MG63 (cell line): ENCODE measurements at regions not wholly inside any gene's neighbourhood (a gene's known extent, or its start where the extent isn't known, plus 50 kb on each side); places are given as distances from the start of the nearest gene placed in this dataset.
"Not testable (repeated sequence)": the region's sequence is repeated elsewhere in the genome, so short reads cannot be mapped to it uniquely, and the experiment has no call there.

Source experiments
- DNase-seq: peaks from one replicate; pipeline ENCODE4 v3.0.0-alpha.2; 2020
- H3K27me3 ChIP-seq: fragments of 250-450 bp; sonication (Bioruptor Pico); 2 replicates; pipeline ENCODE4 v1.5.1; 2020; ENCODE audit warnings: mild to moderate bottlenecking, moderate library complexity
- H3K36me3 ChIP-seq: fragments of 250-450 bp; sonication (Bioruptor Pico); 2 replicates; pipeline ENCODE4 v1.5.1; 2020; ENCODE audit warnings: mild to moderate bottlenecking, moderate library complexity
- H3K4me3 ChIP-seq: fragments of 250-450 bp; sonication (Bioruptor Pico); 2 replicates; pipeline ENCODE4 v1.5.1; 2020; ENCODE audit warnings: mild to moderate bottlenecking, moderate library complexity
- H3K9me3 ChIP-seq: fragments of 250-450 bp; sonication (Bioruptor Pico); 2 replicates; pipeline ENCODE4 v1.5.1; 2020; ENCODE audit warnings: mild to moderate bottlenecking, moderate library complexity

DNA sequence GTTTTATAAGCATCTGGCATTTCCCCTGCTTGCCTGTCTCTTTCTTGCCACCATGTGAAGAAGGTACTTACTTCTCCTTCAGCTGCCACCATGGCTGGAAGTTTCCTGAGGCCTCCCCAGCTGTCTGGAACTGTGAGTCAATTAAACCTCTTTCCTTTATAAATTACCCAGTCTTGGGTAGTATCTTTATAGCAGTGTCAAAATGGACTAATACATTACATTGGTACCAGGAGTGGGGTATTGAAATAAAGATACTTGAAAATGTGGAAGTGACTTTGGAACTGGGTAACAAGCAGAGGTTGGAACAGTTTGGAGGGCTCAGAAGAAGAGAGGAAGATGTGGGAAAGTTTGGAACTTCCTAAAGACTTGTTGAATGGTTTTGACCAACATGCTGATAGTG lies 223.9 kb upstream of the F9 start:
- H3K27me3 ChIP-seq, DNase-seq, H3K36me3 ChIP-seq, H3K4me3 ChIP-seq, H3K9me3 ChIP-seq: not testable (repeated sequence)

DNA sequence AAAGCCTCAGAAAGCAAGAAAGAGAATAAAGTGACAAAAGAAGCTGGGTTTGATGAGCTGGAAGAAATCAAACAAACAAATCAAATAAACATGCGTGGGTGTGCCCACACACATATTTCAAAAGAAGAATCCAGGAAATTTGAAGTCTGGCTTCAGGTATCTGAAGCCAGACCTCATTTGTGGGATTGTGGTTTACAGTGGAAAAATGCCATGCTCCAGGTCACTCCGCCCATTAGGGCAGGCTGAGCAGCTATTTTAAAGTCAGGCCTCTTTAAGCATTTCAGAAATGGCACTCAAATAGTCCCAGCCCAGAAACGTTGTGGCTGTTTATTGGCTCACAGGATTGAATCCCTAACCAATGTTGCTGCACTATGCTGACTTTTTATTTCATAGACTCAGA lies 226.1 kb upstream of the F9 start:
- no peak overlapping the region for H3K4me3 ChIP-seq
- no peak for DNase-seq
- H3K27me3 ChIP-seq = no peaks in the 10 kb centered on the region
- H3K9me3 ChIP-seq = no peaks in the 10 kb centered on the region
- H3K36me3 ChIP-seq = no peaks in the 10 kb centered on the region

DNA sequence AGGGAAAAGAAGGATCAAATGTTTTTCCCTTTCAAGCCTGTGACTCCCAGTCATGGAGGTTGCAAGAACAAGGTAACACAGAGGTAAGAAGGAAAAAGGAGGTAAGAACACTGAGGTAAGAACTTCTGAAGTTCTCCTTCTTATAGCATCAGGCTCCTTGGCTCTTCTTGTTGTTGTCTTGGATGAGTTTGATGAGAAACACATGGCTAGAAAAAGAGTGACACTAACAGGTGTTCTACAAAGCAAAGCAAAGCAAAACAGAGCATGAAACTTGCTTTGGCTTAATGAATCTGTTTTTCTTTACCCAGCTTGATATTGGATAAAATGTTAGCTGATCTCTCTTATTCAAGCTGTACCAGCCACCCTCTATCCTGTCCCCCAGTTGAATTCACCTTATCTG lies 231.2 kb upstream of the F9 start:
- no peak for DNase-seq
- Histone ChIP-seq H3K4me3 (no peak overlapping the region), H3K36me3 (no peaks in the 10 kb centered on the region), H3K27me3 (no peaks in the 10 kb centered on the region), H3K9me3 (no peaks in the 10 kb centered on the region)

DNA sequence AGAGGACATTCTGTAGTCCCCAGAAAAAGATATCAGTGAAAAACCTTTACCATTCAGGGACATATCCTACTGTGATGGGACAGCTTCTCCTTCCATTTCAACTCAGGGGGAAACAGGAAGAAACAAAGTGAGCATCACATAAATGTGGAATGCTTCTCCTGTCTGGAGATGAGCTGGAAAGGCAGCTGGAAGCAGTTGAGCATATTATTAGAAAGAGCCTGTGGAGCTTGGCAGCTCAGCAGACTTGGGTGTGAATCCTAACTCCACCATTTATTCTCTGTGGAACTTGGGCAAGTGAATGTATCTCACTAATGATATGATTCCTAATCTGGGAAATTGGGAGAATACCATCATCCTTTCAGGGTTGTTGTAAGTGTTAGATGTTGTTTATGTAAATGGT lies 232.1 kb upstream of the F9 start:
- Histone ChIP-seq H3K9me3 (no peaks in the 10 kb centered on the region), H3K27me3 (no peaks in the 10 kb centered on the region), H3K4me3 (no peak overlapping the region), H3K36me3 (no peaks in the 10 kb centered on the region)
- no peak for DNase-seq

DNA sequence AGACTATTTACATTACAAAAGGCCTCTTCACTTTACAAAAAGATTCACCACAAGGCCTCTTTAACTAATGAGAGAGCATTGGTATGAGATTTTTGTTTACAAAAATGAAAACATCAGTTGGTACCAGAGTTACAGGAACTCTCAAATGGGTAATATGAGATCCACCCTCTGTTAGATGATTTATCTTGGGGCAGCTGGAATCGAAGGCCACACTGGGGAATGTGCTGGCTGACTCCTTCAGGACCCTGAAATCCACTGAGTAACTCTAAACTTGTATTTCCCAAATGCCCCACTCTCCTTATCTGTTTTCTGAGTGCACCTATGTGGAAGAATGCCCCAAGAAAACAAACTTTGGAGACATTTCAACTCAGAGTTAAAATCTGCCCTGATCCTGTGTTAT lies 232.9 kb upstream of the F9 start:
- H3K27me3 ChIP-seq = no peaks in the 10 kb centered on the region
- no peak for DNase-seq
- no peaks in the 10 kb centered on the region for H3K9me3 ChIP-seq
- H3K36me3 ChIP-seq = no peaks in the 10 kb centered on the region
- no peak overlapping the region for H3K4me3 ChIP-seq

DNA sequence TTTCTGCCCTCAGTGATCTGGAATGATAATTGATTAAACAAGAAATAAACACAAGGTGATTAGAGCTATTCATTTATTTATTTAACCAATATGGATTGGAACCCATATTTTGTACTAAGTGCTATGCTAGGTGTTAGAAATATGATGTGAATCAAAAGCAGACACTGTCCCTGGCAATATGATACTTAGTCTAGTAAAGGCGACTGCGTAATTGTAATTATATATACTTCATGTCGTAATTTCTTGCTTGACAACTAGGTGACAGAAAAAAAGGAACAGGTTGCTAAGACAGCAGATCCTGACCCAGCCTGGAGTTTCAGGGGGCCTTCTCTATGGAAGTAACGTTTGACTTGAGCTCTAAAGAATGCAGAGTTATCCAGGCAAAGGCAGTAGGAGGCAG lies 236.5 kb upstream of the F9 start:
- no peaks in the 10 kb centered on the region for H3K27me3 ChIP-seq
- no peaks in the 10 kb centered on the region for H3K9me3 ChIP-seq
- no peak overlapping the region for H3K4me3 ChIP-seq
- no peak for DNase-seq
- no peaks in the 10 kb centered on the region for H3K36me3 ChIP-seq

DNA sequence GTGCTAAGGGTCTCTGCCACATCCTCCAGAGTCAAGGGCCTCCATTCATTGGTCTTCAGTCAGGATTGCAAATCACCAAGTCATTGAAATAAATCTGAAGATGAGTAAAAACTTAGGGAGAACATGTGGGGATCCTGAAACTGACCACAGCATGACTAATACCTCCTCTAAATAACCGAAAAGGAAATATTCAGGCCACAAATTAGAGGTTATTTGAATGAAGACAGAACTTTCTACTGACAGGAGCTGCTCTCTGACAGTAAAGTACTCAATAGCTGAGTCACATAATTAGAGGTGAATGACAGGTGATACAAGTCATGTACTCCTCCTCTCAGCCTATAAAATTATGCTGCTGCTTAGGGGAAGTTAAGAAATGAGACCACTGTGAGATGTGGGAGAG lies 240.2 kb upstream of the F9 start:
- Histone ChIP-seq H3K36me3 (no peaks in the 10 kb centered on the region), H3K4me3 (no peak overlapping the region), H3K9me3 (no peaks in the 10 kb centered on the region), H3K27me3 (no peaks in the 10 kb centered on the region)
- DNase-seq = no peak

DNA sequence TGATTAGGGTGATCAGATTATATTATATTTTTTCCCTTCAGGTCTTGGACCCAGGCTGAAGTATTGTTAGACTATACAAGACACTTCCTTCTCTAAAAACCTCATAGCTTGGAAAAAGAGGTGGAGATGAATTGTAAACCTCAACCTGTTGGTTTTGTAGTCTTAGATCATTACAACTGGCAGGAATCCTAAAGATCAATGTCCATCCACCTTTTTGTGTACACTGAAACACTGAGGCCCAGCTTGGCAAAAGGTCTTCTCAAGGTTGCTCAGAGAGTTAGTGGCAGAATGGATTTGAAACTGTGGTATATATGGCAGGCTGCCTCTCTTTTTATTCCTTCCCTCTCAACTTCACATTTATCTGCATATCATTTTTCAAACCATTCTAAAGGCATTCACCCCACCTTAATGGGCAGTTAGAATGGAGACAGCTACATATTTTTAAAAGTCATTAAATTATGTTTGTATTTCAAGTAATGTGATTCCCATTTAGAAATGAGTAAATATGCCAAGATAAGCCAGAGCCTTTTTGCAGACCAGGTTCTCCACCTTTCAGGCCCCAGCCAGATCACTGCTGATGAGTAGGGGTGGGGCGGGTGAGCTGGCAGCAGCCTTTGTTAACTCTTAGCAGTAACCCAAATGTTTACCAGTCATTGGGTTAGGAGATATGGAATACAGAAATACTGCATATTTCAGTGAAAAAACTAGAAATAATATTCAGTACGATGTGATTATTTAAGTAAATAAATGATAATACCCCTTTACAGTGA lies 243.2 kb upstream of the F9 start:
- Histone ChIP-seq H3K27me3 (no peaks in the 10 kb centered on the region), H3K9me3 (no peaks in the 10 kb centered on the region), H3K36me3 (no peaks in the 10 kb centered on the region), H3K4me3 (no peak overlapping the region)
- no peak for DNase-seq

DNA sequence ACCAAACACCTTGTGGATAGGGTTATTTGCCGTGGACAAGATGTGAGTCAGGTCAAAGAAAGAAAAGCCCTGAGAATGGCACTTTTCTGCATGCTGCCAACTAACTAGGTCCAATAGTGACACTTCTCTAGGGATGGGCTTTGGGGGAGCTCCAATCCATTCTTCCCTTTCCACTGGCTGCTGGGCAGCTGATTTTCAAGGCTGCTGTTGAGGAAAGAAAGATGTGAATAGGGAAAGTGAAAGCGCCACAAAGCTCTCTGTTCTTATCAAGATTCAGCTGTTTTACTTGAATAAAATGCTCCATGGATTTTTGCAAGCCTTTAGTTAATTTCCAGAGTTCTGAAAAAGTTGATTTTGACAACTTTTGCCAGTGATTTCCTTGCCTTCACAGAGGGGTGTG lies 244.2 kb upstream of the F9 start:
- H3K27me3 ChIP-seq = no peaks in the 10 kb centered on the region
- H3K9me3 ChIP-seq = no peaks in the 10 kb centered on the region
- H3K4me3 ChIP-seq = no peak overlapping the region
- H3K36me3 ChIP-seq = no peaks in the 10 kb centered on the region
- DNase-seq = no peak

DNA sequence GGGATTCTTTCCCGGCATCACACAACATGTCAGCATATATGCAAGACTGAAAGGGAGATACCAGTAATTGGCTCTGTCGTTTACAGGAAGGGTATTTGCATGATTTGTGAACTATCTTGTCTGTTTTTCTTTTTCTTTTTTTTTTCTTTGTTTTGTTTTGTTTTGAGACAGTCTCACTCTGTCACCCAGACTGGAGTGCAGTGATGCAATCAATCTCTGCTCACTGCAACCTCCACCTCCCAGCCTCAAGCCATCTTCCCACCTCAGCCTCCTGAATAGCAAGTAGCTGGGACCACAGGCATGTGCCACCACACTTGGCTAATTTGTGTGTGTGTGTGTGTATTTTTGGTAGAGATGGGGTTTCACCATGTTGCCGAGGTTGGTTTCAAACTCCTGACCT lies 262.7 kb upstream of the F9 start:
- DNase-seq = no peak
- no peaks in the 10 kb centered on the region for H3K36me3 ChIP-seq
- no peaks in the 10 kb centered on the region for H3K9me3 ChIP-seq
- no peaks in the 10 kb centered on the region for H3K27me3 ChIP-seq
- H3K4me3 ChIP-seq = no peak overlapping the region

DNA sequence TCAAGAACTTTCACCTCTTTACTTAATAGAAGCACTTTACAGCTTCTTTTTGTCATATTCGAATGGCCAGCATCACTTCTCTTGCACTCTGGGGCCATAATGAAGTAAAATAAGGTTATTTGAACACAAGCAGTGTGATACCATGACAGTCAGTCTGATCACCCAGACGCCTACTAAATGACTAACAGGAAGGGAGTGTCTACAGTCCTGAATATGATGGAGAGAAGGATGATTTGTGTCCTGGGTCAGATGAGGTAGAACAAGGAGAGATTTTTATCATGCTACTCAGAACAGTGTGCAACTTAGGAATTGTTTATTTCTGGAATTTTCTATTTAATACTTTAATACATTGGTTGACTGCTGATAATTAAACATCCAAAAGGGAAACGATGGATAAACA lies 284.2 kb upstream of the F9 start:
- H3K4me3 ChIP-seq = no peak overlapping the region
- H3K27me3 ChIP-seq = no peaks in the 10 kb centered on the region
- DNase-seq = no peak
- no peaks in the 10 kb centered on the region for H3K36me3 ChIP-seq
- H3K9me3 ChIP-seq = no peaks in the 10 kb centered on the region

DNA sequence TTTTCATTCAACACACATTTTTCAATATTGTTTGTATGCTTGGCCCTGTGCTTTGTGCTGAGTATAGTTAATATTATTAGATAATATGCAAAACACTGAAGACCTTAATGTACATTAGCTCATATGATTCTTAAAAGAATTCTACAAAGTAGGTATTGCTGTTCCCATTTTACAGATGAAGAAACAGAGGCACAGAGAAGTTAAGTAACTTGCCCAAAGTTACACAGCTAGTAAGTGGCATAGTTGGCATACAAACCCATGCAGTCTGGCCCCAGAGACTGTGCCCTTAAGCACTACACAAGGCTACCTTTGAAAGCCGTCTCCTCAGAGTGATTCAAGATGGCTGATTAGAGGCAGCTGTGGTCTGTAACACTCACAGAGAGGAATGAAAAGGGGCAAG lies 293.4 kb upstream of the F9 start:
- no peak for DNase-seq
- Histone ChIP-seq H3K36me3 (no peaks in the 10 kb centered on the region), H3K27me3 (no peaks in the 10 kb centered on the region), H3K4me3 (no peak overlapping the region), H3K9me3 (no peaks in the 10 kb centered on the region)

DNA sequence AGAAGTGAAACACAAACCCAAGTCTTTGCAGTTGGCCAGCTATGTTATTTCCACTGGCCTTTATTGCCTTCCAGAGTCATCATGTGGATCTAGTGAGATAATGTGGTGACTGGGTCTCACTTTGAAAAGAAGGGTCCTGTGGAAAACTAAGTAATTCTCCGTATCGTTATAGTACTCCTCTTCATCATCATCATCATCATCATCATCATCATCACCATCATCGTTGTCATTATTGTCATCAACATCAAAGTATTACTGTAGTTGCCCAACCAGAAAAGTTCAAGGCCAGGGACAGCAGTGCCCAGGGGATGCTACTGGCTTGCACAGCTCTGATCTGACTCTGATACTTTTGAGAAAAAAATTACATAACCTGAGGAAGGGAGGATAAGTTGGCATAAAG lies 295.6 kb upstream of the F9 start:
- Histone ChIP-seq H3K4me3 (no peak overlapping the region), H3K27me3 (no peaks in the 10 kb centered on the region), H3K9me3 (no peaks in the 10 kb centered on the region), H3K36me3 (no peaks in the 10 kb centered on the region)
- no peak for DNase-seq

DNA sequence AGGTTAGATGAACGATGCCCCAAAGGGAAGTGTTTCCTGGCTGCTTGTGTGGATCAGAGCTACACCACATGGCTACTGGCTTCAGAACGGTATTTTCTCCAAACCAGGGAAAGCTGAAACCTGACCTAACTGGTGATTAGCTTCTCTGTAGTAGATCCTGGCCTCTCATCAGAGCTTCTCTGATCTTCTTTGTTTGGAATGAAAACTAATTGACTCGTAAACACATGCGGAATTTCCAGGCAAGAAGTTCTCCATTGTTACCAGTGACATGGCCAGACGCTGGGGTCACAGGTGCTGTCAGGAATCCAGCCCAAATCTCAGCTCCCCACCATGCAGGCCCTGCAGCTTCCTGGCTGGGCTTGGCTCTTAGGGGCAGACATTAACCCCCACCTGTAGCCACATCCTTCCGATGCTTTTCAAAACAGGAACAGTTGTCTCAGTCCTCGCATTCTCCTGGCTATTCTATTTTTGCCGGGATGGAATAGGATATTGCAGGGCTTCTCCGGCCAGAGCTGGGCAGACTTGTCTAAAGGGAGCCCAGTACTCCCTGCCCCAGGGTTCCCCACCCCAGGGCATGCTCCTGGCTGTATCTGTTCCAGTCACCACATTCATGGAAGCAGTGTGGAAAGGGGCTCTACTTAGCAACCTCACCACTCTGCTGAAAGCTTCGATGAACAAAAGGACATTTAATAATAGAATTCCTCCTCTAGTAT lies 305.4 kb upstream of the F9 start:
- no peak for DNase-seq
- Histone ChIP-seq H3K4me3 (no peak overlapping the region), H3K27me3 (no peaks in the 10 kb centered on the region), H3K36me3 (no peaks in the 10 kb centered on the region), H3K9me3 (no peaks in the 10 kb centered on the region)

DNA sequence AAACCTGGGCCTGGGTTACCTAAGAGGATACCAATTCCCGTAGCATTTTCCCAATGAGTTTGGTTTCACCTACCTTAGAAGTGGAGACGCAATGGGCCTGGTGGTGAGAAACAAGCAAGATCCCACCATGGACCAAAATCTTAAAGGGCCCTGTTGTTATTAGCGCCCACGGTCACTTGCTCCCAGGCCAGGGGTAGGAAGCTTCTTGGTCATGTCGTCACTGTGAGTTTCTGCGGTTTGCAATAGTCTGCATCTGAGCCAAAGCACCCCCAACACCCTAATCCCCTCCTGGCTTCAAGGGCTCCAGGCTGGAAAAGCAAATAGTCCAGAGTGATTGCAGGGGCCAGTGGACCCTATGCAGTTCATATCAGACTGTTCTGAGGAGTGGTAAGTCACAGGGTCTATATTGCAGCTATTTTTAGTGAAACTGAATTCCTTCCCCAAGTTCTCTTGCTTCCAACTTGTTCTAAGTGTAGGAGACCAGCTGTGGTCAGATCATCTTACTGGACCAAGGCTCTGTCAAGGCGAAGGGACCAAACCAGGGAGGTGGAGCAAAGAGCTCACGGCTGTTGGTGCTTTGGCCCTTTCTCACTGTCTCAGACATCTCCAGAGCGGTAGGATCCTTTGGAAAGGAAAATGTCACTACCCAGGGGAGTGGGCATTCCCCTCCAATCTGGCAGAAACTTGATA lies 307.9 kb upstream of the F9 start:
- Histone ChIP-seq H3K27me3 (no peaks in the 10 kb centered on the region), H3K9me3 (no peaks in the 10 kb centered on the region), H3K36me3 (no peaks in the 10 kb centered on the region), H3K4me3 (no peak overlapping the region)
- no peak for DNase-seq

DNA sequence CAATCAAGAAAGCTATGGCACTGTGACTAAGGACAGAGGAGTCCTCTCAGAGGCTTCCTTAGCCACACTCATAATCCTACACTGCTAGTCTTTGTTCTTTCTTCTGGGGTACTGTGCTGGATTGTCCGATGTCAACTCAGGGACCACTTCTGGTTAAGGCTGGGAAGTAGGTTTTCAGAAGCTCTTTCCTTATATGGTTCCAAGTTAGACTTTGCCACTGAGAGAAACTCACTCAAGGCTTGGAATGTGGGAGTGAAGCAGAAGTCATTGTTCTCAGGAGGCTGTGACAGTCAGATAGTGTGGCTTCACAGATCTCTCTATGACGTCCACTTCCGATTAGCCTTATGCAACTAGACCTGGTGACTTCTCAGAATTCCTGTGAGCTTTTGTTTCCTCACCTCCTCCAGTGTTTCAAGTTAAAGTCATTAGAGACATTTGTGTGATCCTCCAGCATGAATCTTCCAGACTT lies 317.3 kb upstream of the F9 start:
- H3K27me3 ChIP-seq = no peaks in the 10 kb centered on the region
- no peaks in the 10 kb centered on the region for H3K36me3 ChIP-seq
- DNase-seq = no peak
- H3K9me3 ChIP-seq = no peaks in the 10 kb centered on the region
- H3K4me3 ChIP-seq = no peak overlapping the region

DNA sequence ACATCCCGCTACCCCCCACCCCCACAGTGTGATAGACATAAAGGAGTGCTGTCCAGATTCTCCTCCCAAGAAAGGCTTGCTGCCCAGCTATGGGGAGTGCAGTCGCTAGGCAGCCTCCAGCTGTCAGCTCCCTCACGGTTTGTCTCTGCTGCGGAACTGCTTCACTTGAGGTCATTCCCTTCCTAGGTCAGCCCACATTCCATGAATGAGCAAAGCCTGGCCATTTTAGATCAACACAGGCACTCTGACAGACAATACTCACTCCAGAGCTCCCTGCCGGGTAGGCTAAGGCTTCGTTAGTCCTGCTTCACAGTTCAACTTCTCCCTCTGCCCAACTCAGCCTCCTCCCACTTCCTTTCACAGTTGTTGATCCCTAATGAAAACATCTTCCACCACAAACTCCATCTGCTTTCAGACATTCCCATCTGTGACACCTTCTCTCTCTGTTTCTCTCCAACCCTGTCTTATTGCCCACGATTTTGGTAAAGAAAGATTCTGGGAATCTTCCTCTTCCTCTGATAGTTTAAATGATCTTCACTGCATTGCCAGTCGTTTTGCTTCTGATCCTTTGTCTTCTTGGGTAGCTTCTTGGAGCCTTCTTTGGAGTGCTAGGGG lies 318.9 kb upstream of the F9 start:
- DNase-seq = no peak

More for the DNA sequence above, 318.9 kb upstream of the F9 start:
- Histone ChIP-seq H3K4me3 (no peak overlapping the region), H3K36me3 (no peaks in the 10 kb centered on the region), H3K27me3 (no peaks in the 10 kb centered on the region), H3K9me3 (no peaks in the 10 kb centered on the region)
